ENCODE measurements at regions not wholly inside any gene's neighbourhood (a gene's known extent, or its start where the extent isn't known, plus 50 kb on each side); places are given as distances from the start of the nearest gene placed in this dataset.
"Not testable (repeated sequence)": the region's sequence is repeated elsewhere in the genome, so short reads cannot be mapped to it uniquely, and the experiment has no call there.

- Histone ChIP-seq H3K27me3 (no peaks in the 10 kb centered on the region), H3K4me1 (no peaks in the 10 kb centered on the region), H3K9me3 (peaks cover 9% of the 10 kb centered on the region), H3K4me2 (no peak overlapping the region), H3K9ac (no peak overlapping the region), H3K36me3 (no peaks in the 10 kb centered on the region), H3K27ac (no peak overlapping the region), H3K4me3 (no peak overlapping the region), H4K20me1 (no peaks in the 10 kb centered on the region)
- no peak for TF ChIP-seq Cebpa-rat (IDR thresholded peaks at IDR 0.05)
Measured at GRCh38 chr11:22106566-22106965, 86.3 kb upstream of the ANO5 start.

GRCh38 chr11:22115470-22116029 lies 77.3 kb upstream of the ANO5 start:
- H4K20me1 ChIP-seq: no peaks in the 10 kb centered on the region
- no peaks in the 10 kb centered on the region for H3K27me3 ChIP-seq
- H3K9ac ChIP-seq: no peak overlapping the region
- no peak overlapping the region for H3K4me3 ChIP-seq
- TF ChIP-seq Cebpa-rat (IDR thresholded peaks at IDR 0.05): no peak
- peaks cover 4% of the 10 kb centered on the region for H3K9me3 ChIP-seq
- no peak overlapping the region for H3K4me2 ChIP-seq
- H3K27ac ChIP-seq: no peak overlapping the region
- no peaks in the 10 kb centered on the region for H3K36me3 ChIP-seq
- H3K4me1 ChIP-seq: no peaks in the 10 kb centered on the region

GRCh38 chr11:22127981-22128380 lies 64.9 kb upstream of the ANO5 start:
- peaks cover 48% of the 10 kb centered on the region for H3K9me3 ChIP-seq
- not testable (repeated sequence) for H3K36me3 ChIP-seq, H3K27me3 ChIP-seq, H3K4me3 ChIP-seq, H3K4me1 ChIP-seq, H3K4me2 ChIP-seq, H3K9ac ChIP-seq, H4K20me1 ChIP-seq, H3K27ac ChIP-seq

GRCh38 chr11:22130462-22131053 lies 62.3 kb upstream of the ANO5 start:
- H3K4me3 ChIP-seq: no peak overlapping the region
- no peaks in the 10 kb centered on the region for H4K20me1 ChIP-seq
- H3K27me3 ChIP-seq: no peaks in the 10 kb centered on the region
- peaks cover 43% of the 10 kb centered on the region for H3K9me3 ChIP-seq
- H3K4me2 ChIP-seq: no peak overlapping the region
- no peaks in the 10 kb centered on the region for H3K4me1 ChIP-seq
- TF ChIP-seq Cebpa-rat (IDR thresholded peaks at IDR 0.05): no peak
- H3K36me3 ChIP-seq: no peaks in the 10 kb centered on the region
- H3K9ac ChIP-seq: no peak overlapping the region
- H3K27ac ChIP-seq: no peak overlapping the region

- no peaks in the 10 kb centered on the region for H4K20me1 ChIP-seq
- H3K9ac ChIP-seq: no peak overlapping the region
- no peak overlapping the region for H3K4me2 ChIP-seq
- H3K27ac ChIP-seq: no peak overlapping the region
- no peak overlapping the region for H3K4me3 ChIP-seq
- no peak for TF ChIP-seq Cebpa-rat (IDR thresholded peaks at IDR 0.05)
- no peaks in the 10 kb centered on the region for H3K36me3 ChIP-seq
- H3K27me3 ChIP-seq: no peaks in the 10 kb centered on the region
- H3K9me3 ChIP-seq: peaks cover 11% of the 10 kb centered on the region
- H3K4me1 ChIP-seq: no peaks in the 10 kb centered on the region
Measured at GRCh38 chr11:22133776-22134175, 59.1 kb upstream of the ANO5 start.

GRCh38 chr11:22138264-22138663 lies 54.6 kb upstream of the ANO5 start:
- Histone ChIP-seq H3K36me3 (no peaks in the 10 kb centered on the region), H3K4me3 (no peak overlapping the region), H3K4me2 (no peak overlapping the region), H3K4me1 (no peaks in the 10 kb centered on the region), H3K27me3 (no peaks in the 10 kb centered on the region), H3K9me3 (no peaks in the 10 kb centered on the region), H4K20me1 (no peaks in the 10 kb centered on the region), H3K9ac (no peak overlapping the region), H3K27ac (no peak overlapping the region)
- no peak for TF ChIP-seq Cebpa-rat (IDR thresholded peaks at IDR 0.05)

Data from BLaER1 (cell line).